ACC112 (cell line): ENCODE measurements at regions not wholly inside any gene's neighbourhood (a gene's known extent, or its start where the extent isn't known, plus 50 kb on each side); places are given as distances from the start of the nearest gene placed in this dataset.

Source experiments
- H2AFZ ChIP-seq: fragments of 200-600 bp; sonication (generic); one replicate; pipeline ENCODE4 v1.6.0; 2017; ENCODE audit warnings: antibody characterized with exemption, low read length; ENCODE audit not compliant: unreplicated experiment
- H3K27ac ChIP-seq: fragments of 200-600 bp; sonication (generic); 2 replicates; pipeline ENCODE4 v1.5.1; 2014; ENCODE audit warnings: low read depth, mild to moderate bottlenecking, antibody characterized with exemption, low read length, moderate library complexity
- H3K27me3 ChIP-seq: fragments of 200-600 bp; sonication (generic); 2 replicates; pipeline ENCODE4 v1.6.1; 2014; ENCODE audit warnings: mild to moderate bottlenecking, antibody characterized with exemption, low read length, moderate library complexity, mixed read lengths; ENCODE audit not compliant: insufficient read depth
- H3K36me3 ChIP-seq: fragments of 200-600 bp; sonication (generic); 2 replicates; pipeline ENCODE4 v1.6.1; 2016; ENCODE audit warnings: mild to moderate bottlenecking, antibody characterized with exemption, low read length, moderate library complexity, mixed read lengths; ENCODE audit not compliant: insufficient read depth
- H3K4me1 ChIP-seq: fragments of 200-600 bp; sonication (generic); one replicate; pipeline ENCODE4 v1.6.1; 2016; ENCODE audit warnings: low read length, mixed read lengths; ENCODE audit not compliant: insufficient read depth, unreplicated experiment, control insufficient read depth
- H3K4me3 ChIP-seq: fragments of 200-600 bp; sonication (generic); 2 replicates; pipeline ENCODE4 v1.5.1; 2014; ENCODE audit warnings: mild to moderate bottlenecking, low read depth, low read length
- H3K79me2 ChIP-seq: fragments of 200-600 bp; sonication (generic); one replicate; pipeline ENCODE4 v1.6.0; 2016; ENCODE audit warnings: low read length; ENCODE audit not compliant: control insufficient read depth, unreplicated experiment, insufficient read depth

DNA sequence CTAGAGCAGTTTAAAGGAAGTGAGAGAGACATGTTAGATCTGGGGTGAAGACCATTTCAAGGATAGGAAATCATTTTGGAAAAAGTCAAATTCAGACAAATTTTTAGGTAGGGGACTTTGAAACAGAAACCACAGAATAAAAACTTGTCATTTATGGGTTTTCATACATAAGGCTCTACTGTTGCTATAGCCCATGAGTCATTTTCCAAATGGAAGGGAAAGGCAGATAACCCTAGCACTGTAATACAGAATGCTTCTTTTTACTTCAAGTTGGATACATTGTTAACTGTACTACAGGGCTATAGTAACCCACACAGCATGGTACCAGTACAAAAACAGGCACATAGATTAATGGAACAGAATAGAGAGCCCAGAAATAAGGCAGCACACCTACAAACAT lies 455.4 kb downstream of the EBF1 start:
- no peak overlapping the region for H3K4me3 ChIP-seq
- no peak overlapping the region for H3K27ac ChIP-seq
- H3K36me3 ChIP-seq, result no peaks in the 10 kb centered on the region
- no peaks in the 10 kb centered on the region for H3K79me2 ChIP-seq
- H3K27me3 ChIP-seq, result 0 out of 2 replicates have a peak, but pooled peaks cover 5% of the 10 kb centered on the region
- H2AFZ ChIP-seq, result no peak overlapping the region
- H3K4me1 ChIP-seq, result peaks cover 8% of the 10 kb centered on the region

DNA sequence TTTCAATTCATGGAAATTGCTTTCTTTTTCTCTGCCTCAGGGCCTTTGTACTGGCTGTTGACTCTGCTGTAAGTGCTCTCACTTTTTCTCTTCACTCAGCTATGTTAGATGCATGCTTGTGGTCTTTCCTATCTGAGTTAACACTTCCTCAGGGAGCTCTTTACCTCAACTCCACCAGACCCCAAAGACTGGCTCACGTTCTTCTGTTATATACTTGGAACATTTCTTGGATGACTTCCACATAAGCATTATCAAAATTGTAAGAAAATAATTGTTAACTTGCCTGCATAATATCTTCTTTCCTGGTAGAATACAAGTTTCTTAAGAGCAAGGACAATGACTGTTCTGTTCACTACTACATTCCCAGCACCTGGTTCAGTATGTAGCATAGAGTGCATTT lies 455.9 kb downstream of the EBF1 start:
- Histone ChIP-seq H3K4me1 (peaks cover 8% of the 10 kb centered on the region), H3K27ac (no peak overlapping the region)

DNA sequence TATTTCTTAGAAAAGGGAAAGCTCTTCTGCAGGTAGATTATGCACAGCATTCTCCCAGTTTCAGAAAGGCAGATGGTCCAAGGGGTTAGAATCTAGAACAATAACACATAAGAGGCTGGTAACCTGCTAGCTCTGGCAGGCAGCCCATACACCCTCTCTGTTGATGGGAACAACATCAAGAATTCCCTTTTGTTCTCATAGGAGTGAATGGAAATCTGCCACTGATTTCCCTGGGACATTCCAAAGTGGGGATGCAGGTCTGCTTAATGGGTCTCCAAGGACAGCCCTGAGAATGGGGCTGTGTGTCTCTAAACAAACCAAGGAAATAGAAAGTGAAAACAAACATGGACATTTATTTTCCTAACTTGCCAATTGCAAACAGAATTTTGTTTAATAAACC lies 456.8 kb downstream of the EBF1 start:
- no peaks in the 10 kb centered on the region for H3K36me3 ChIP-seq
- no peak overlapping the region for H2AFZ ChIP-seq
- no peak overlapping the region for H3K4me3 ChIP-seq
- peaks cover 8% of the 10 kb centered on the region for H3K4me1 ChIP-seq
- no peaks in the 10 kb centered on the region for H3K27me3 ChIP-seq
- no peak overlapping the region for H3K27ac ChIP-seq
- no peaks in the 10 kb centered on the region for H3K79me2 ChIP-seq

More for the DNA sequence above, 455.9 kb downstream of the EBF1 start:
- no peaks in the 10 kb centered on the region for H3K79me2 ChIP-seq
- H3K4me3 ChIP-seq, result no peak overlapping the region
- H3K36me3 ChIP-seq, result no peaks in the 10 kb centered on the region
- 0 out of 2 replicates have a peak, but pooled peaks cover 5% of the 10 kb centered on the region for H3K27me3 ChIP-seq
- no peak overlapping the region for H2AFZ ChIP-seq

DNA sequence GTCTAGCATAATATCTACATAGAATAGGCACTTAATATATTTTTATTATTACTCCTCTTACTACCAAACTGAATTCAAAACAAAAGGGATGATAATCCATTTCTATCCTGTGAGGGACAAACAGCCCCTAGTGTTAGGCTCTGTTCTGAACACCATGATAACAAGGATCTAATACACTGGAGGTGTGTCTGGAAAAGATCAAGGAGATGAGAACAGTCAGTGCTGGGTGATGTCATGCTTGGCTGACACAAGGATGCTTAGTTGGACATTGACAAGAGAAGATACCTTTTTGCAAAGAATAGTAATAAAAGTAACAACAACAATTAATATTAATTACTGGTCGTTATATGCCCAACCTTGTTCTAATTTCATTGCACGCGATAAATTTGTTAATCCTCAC lies 458.7 kb downstream of the EBF1 start:
- no peak overlapping the region for H3K27ac ChIP-seq
- H3K27me3 ChIP-seq, result no peaks in the 10 kb centered on the region
- no peaks in the 10 kb centered on the region for H3K79me2 ChIP-seq
- H3K36me3 ChIP-seq, result no peaks in the 10 kb centered on the region
- H3K4me3 ChIP-seq, result no peak overlapping the region
- no peak overlapping the region for H2AFZ ChIP-seq
- H3K4me1 ChIP-seq, result peaks cover 8% of the 10 kb centered on the region

DNA sequence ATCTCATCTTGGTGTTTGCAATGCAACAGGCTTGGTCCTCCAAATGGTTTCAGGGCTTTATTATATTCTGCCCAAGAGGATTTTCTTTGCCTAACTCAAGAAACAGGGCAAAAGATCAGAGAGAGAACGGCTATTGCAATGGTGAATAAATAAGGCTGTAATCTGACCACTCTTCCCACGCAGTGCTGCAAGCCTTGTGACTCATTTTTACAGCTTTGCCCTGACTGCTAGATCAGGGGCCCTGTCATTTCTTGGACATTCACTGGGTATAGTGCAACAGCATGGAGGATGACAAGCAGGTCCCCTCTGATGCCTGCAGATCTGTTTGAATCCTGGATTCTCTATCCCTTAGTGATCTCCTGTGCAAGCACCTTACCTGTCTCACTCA lies 459.1 kb downstream of the EBF1 start:
- H3K27me3 ChIP-seq, result no peaks in the 10 kb centered on the region
- H3K27ac ChIP-seq, result peak overlapping the region; percentile 56
- no peaks in the 10 kb centered on the region for H3K79me2 ChIP-seq
- no peaks in the 10 kb centered on the region for H3K36me3 ChIP-seq
- H2AFZ ChIP-seq, result no peak overlapping the region
- H3K4me1 ChIP-seq, result peaks cover 8% of the 10 kb centered on the region
- no peak overlapping the region for H3K4me3 ChIP-seq

DNA sequence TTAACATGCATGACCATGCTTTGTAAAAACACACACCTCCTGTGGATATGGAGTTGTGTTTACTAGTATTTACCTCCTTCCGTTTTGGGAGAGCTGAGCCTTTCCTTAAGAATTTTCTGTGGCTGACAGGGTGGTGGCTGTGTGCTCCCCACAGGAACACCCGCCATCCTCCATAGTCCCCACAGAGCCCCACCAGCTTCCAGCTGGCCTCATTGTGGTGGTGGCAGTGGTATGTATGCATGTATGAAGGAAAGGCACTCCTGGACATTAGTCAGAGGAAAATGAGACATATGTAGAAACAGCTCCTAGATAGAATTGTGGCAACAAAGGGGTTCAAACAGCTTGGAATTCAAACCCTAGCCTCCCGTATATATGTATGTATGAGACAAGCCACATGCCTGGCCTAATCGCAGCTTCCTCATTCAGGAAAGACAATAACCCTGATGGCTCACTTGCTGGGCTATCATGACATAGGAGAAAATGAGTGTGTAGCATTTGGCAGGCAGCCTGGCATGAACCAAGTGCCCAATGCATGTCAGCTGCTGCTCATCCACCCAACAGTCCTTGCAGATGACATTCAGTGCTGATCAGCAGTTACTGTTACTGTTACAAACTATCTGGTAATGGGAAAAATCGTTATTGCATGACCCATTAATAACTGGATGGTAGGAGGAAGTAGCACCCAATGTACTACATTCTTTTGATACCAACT lies 459.7 kb downstream of the EBF1 start:
- Histone ChIP-seq H3K79me2 (no peaks in the 10 kb centered on the region), H3K36me3 (no peaks in the 10 kb centered on the region), H3K4me1 (peaks cover 8% of the 10 kb centered on the region), H3K27me3 (no peaks in the 10 kb centered on the region), H3K4me3 (no peak overlapping the region), H2AFZ (no peak overlapping the region), H3K27ac (peak overlapping the region; percentile 56)

DNA sequence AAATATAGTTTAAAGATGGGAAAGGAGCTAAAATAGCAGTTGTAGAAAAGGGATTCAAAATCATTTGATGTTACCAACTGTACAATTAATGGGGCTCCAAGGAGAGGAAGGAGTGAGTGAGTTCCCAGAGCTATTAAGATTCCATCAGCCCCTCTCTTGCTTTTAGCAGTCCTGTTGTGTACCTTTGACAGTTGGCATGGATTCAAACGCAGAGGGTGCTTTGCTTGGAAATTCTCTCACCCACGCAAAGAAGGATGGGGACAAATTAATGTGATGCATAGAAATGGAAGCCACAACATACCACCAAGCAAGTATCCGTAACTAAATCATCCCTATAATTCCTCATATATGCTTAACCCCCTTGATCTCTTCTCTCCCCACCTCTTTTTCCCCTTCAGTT lies 461.3 kb downstream of the EBF1 start:
- H2AFZ ChIP-seq, result no peak overlapping the region
- H3K79me2 ChIP-seq, result no peaks in the 10 kb centered on the region
- no peaks in the 10 kb centered on the region for H3K36me3 ChIP-seq
- H3K4me3 ChIP-seq, result no peak overlapping the region
- H3K27me3 ChIP-seq, result no peaks in the 10 kb centered on the region
- no peak overlapping the region for H3K27ac ChIP-seq
- H3K4me1 ChIP-seq, result peaks cover 8% of the 10 kb centered on the region

DNA sequence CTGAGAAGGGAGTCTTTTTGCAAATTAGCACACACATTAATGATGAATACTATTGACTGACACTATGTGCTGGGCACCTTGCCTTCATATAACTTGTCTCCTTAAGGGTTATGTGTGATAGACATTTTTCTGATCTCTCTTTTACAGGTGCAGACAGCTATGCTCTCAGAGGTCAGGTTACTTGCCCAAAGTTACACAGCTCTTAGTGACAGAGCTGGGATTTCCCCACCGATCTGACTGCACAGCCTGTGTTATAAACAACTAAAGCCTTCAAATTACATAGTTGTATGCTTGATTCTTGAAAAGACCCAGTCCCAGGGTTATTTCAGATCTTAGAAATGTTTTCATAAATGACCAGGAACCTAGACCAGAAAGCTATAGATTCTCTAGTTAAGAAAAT lies 462.7 kb downstream of the EBF1 start:
- Histone ChIP-seq H3K4me1 (peaks cover 8% of the 10 kb centered on the region), H2AFZ (no peak overlapping the region), H3K4me3 (no peak overlapping the region)

DNA sequence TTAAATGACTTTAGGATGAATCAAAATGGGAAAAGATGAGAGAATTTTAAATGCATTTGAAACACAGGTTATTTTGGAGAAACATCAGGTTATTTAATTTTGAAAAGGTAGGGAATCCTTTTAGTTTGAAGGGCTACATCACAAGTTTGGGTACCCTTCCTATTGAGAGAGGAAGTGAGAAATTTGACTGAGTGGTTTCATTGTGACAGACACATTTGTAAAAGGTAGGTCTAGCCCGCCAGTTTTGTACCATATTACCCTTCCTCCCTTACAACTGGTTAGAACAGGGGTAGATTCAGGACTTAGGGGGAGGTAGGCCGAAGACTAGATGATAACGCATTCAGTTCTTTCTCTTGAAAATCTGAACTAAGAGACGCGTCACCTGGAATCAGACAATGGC lies 464.2 kb downstream of the EBF1 start:
- H3K27ac ChIP-seq, result no peak overlapping the region
- H3K4me3 ChIP-seq, result no peak overlapping the region
- peaks cover 13% of the 10 kb centered on the region; the same call in 1 of the 2 replicates for H3K27me3 ChIP-seq
- H3K79me2 ChIP-seq, result no peaks in the 10 kb centered on the region
- H3K4me1 ChIP-seq, result peaks cover 8% of the 10 kb centered on the region
- no peaks in the 10 kb centered on the region for H3K36me3 ChIP-seq
- no peak overlapping the region for H2AFZ ChIP-seq

More for the DNA sequence above, 462.7 kb downstream of the EBF1 start:
- Histone ChIP-seq H3K27me3 (no peaks in the 10 kb centered on the region), H3K79me2 (no peaks in the 10 kb centered on the region), H3K36me3 (no peaks in the 10 kb centered on the region), H3K27ac (no peak overlapping the region)

DNA sequence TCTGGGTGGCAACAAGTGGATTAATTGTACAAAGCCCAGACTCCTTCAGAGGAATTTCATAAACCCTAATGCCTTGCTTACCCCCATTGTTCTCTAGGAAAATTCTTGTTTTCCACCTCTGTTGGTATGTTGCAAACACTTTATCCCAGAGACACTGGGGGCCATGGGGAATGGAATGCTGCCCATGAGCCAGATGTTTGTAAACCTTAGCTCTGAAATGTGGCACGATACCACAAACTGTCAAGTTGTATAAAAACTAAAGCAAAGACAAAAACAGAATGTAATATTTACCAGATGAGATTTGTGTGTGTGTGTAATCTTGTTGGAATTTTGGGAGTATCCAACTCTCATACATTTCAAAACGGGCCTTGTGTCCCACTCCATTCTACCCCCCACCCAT lies 465.0 kb downstream of the EBF1 start:
- H3K4me3 ChIP-seq, result no peak overlapping the region
- H3K27me3 ChIP-seq, result peaks cover 13% of the 10 kb centered on the region; the same call in 1 of the 2 replicates
- no peaks in the 10 kb centered on the region for H3K36me3 ChIP-seq
- no peak overlapping the region for H3K27ac ChIP-seq
- no peaks in the 10 kb centered on the region for H3K79me2 ChIP-seq
- H2AFZ ChIP-seq, result no peak overlapping the region
- H3K4me1 ChIP-seq, result peaks cover under 1% of the 10 kb centered on the region

DNA sequence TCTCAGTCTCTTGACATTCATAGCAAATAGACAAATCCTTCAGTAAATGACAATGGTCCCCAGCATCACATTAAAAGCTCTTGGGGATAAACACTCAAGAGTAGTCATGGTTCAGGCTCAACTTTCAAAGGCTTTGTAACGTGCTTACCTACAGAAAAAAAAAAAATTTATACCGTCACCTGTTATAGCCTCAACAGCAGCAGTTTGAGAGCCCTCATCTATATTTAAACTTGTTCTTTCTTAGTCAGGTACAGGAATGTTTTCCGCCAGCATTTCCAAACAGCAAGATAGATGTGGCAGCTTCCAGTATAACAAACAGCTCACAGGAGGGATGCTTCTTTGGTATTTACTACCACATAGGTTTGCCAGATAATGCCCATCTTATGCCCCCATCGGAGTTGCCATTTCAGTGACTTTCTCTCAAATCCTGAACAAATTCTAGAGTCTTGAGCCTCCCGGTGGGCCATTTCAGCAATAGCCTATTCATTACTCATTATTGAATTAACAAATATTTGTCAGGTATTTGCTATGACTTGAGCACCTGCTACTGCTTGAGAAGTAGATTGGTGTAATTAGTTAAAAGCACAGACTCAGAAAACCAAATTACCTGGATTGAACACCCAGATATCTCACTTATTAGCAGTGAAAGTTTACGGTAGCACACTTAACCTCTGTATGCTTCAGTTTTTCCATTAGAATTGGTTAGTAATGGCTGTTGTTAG lies 470.0 kb downstream of the EBF1 start:
- no peak overlapping the region for H2AFZ ChIP-seq
- no peaks in the 10 kb centered on the region for H3K4me1 ChIP-seq
- no peaks in the 10 kb centered on the region for H3K36me3 ChIP-seq
- peaks cover 13% of the 10 kb centered on the region; the same call in 1 of the 2 replicates for H3K27me3 ChIP-seq
- H3K4me3 ChIP-seq, result no peak overlapping the region
- H3K27ac ChIP-seq, result no peak overlapping the region
- no peaks in the 10 kb centered on the region for H3K79me2 ChIP-seq
